H1 (cell line): ENCODE measurements at regions not wholly inside any gene's neighbourhood (a gene's known extent, or its start where the extent isn't known, plus 50 kb on each side); places are given as distances from the start of the nearest gene placed in this dataset.

ENCODE experiments used
- CTCF ChIA-PET: fragments of 300-600 bp; sonication (Branson Sonifier 250); formaldehyde crosslinking; loops from one replicate; lab custom pipeline; 2021; ENCODE audit not compliant: partially characterized antibody; lab: Charles Lee
- POLR2A ChIA-PET: fragments of 300-600 bp; sonication (Branson Sonifier 250); formaldehyde crosslinking; loops from one replicate; lab custom pipeline; 2021; ENCODE audit warnings: inconsistent platforms; ENCODE audit not compliant: partially characterized antibody; lab: Charles Lee
- DNase-seq, 2 experiments: peaks; one replicate each; pipeline versions ENCODE4 v3.0.0 to v3.0.0-alpha.2; 2010 to 2022; ENCODE audit warnings: low spot score in 2 of 2, low read depth in 1 of 2, mixed read lengths in 1 of 2
- FAIRE-seq: peaks from 2 replicates; lab custom pipeline; 2011; peaks lifted over from hg19 to GRCh38; lab: Jason Lieb, UNC
- H2AFZ ChIP-seq: 2 replicates; pipeline ENCODE4 v1.8.1; 2012; ENCODE audit warnings: low read length, inconsistent platforms
- H2AK5ac ChIP-seq: 2 replicates; pipeline ENCODE4 v1.6.1; 2013; ENCODE audit warnings: low read depth, low read length
- H2BK120ac ChIP-seq: replicated peaks from 2 replicates; pipeline ENCODE3; 2013; ENCODE audit warnings: low read depth, low read length, inconsistent platforms
- H2BK12ac ChIP-seq: 2 replicates; pipeline ENCODE4 v1.6.1; 2013; ENCODE audit warnings: low read depth, low read length
- H2BK15ac ChIP-seq: 2 replicates; pipeline ENCODE4 v1.6.1; 2013; ENCODE audit warnings: low read length
- H2BK20ac ChIP-seq: 2 replicates; pipeline ENCODE4 v1.6.1; 2013; ENCODE audit warnings: low read length
- H2BK5ac ChIP-seq: 2 replicates; pipeline ENCODE4 v1.6.1; 2013; ENCODE audit warnings: low read depth, low read length
- H3K14ac ChIP-seq: 2 replicates; pipeline ENCODE4 v1.6.1; 2013; ENCODE audit warnings: inconsistent platforms; ENCODE audit not compliant: insufficient read length
- H3K18ac ChIP-seq: 2 replicates; pipeline ENCODE4 v1.6.1; 2013; ENCODE audit warnings: low read length; ENCODE audit errors: extremely low read depth
- H3K23ac ChIP-seq: 2 replicates; pipeline ENCODE4 v1.6.1; 2013; ENCODE audit warnings: inconsistent platforms; ENCODE audit not compliant: insufficient read length
- H3K23me2 ChIP-seq: 2 replicates; pipeline ENCODE4 v1.6.1; 2013; ENCODE audit warnings: low read depth, low read length
- H3K27ac ChIP-seq: 2 replicates; pipeline ENCODE4 v1.6.1; 2011; ENCODE audit warnings: low read depth, low read length, inconsistent platforms
- H3K27me3 ChIP-seq, 4 experiments: replicated peaks in 1 of 4; 1 replicate in 1 of 4; 2 replicates in 3 of 4; pipeline versions ENCODE4 v1.6.1 to v1.8.1; 2011 to 2013; ENCODE audit warnings: low read length in 3 of 4, mild to moderate bottlenecking in 3 of 4, inconsistent platforms in 2 of 4, mixed read lengths in 2 of 4, moderate library complexity in 1 of 4; ENCODE audit not compliant: control insufficient read depth in 3 of 4, insufficient read depth in 3 of 4; ENCODE audit errors: extremely low read depth in 1 of 4
- H3K36me3 ChIP-seq, 4 experiments: 2 replicates each; pipeline versions ENCODE4 v1.6.1 to v1.8.1; 2011 to 2013; ENCODE audit warnings: mild to moderate bottlenecking in 4 of 4, low read length in 3 of 4, moderate library complexity in 2 of 4, control low read depth in 1 of 4, inconsistent platforms in 1 of 4; ENCODE audit not compliant: insufficient read depth in 4 of 4, control insufficient read depth in 2 of 4
- H3K4ac ChIP-seq: replicated peaks from 2 replicates; pipeline ENCODE3; 2013; ENCODE audit warnings: low read length, low read depth, mixed read lengths, inconsistent platforms; ENCODE audit not compliant: insufficient read length
- H3K4me1 ChIP-seq, 4 experiments: replicated peaks in 1 of 4; 1 replicate in 1 of 4; 2 replicates in 3 of 4; pipeline versions ENCODE4 v1.6.1 to v1.8.1; 2011 to 2013; ENCODE audit warnings: low read length in 3 of 4, inconsistent platforms in 2 of 4, mixed read lengths in 1 of 4; ENCODE audit not compliant: insufficient read depth in 4 of 4, control insufficient read depth in 3 of 4
- H3K4me2 ChIP-seq, 2 experiments: 2 replicates each; pipeline versions ENCODE4 v1.6.1 to v1.8.1; 2011 to 2013; ENCODE audit warnings: low read depth in 2 of 2, low read length in 2 of 2, control low read depth in 1 of 2, inconsistent platforms in 1 of 2, mild to moderate bottlenecking in 1 of 2; ENCODE audit not compliant: insufficient read depth in 1 of 2
- H3K4me3 ChIP-seq, 4 experiments: fragments of 200-600, 300-600 bp in 1 of 4; sonication (generic), shearing (Covaris generic), sonication (Bioruptor Twin) in 1 of 4; 2 replicates each; pipeline versions ENCODE4 v1.5.1 to v1.8.1; 2011 to 2016; ENCODE audit warnings: low read length in 4 of 4, low read depth in 3 of 4, control low read depth in 2 of 4, inconsistent platforms in 2 of 4, mild to moderate bottlenecking in 2 of 4, mixed read lengths in 1 of 4, moderate library complexity in 1 of 4; ENCODE audit not compliant: insufficient read depth in 2 of 4; ENCODE audit errors: extremely low read depth in 1 of 4
- H3K56ac ChIP-seq: replicated peaks from 2 replicates; pipeline ENCODE3; 2013; ENCODE audit warnings: low read depth, mild to moderate bottlenecking, mixed read lengths, low read length, inconsistent platforms; ENCODE audit not compliant: insufficient read length
- H3K79me1 ChIP-seq: 2 replicates; pipeline ENCODE4 v1.6.1; 2013; ENCODE audit warnings: low read depth, low read length, control low read depth
- H3K79me2 ChIP-seq, 2 experiments: 2 replicates each; pipeline versions ENCODE4 v1.6.1 to v1.8.1; 2012 to 2013; ENCODE audit warnings: low read length in 2 of 2, mild to moderate bottlenecking in 2 of 2, inconsistent platforms in 1 of 2; ENCODE audit not compliant: insufficient read depth in 2 of 2, control insufficient read depth in 1 of 2
- H3K9ac ChIP-seq, 4 experiments: replicated peaks in 1 of 4; 1 replicate in 1 of 4; 2 replicates in 3 of 4; pipeline versions ENCODE4 v1.6.1 to v1.8.1; 2011 to 2013; ENCODE audit warnings: low read depth in 3 of 4, low read length in 3 of 4, control low read depth in 2 of 4, mild to moderate bottlenecking in 2 of 4, moderate library complexity in 2 of 4, inconsistent platforms in 1 of 4; ENCODE audit errors: extremely low read depth in 1 of 4
- H3K9me3 ChIP-seq, 2 experiments: 2 replicates each; pipeline versions ENCODE4 v1.6.1 to v1.8.1; 2012 to 2013; ENCODE audit warnings: mild to moderate bottlenecking in 2 of 2, moderate library complexity in 2 of 2, control low read depth in 1 of 2, inconsistent platforms in 1 of 2, low read depth in 1 of 2, low read length in 1 of 2, mixed read lengths in 1 of 2; ENCODE audit not compliant: insufficient read depth in 2 of 2
- H4K20me1 ChIP-seq, 2 experiments: replicated peaks in 1 of 2; 2 replicates each; pipeline versions ENCODE3 to v1.8.1; 2011 to 2013; ENCODE audit warnings: inconsistent platforms in 2 of 2, low read length in 2 of 2, mild to moderate bottlenecking in 1 of 2; ENCODE audit not compliant: insufficient read depth in 2 of 2, control insufficient read depth in 1 of 2
- H4K5ac ChIP-seq: 2 replicates; pipeline ENCODE4 v1.6.1; 2013; ENCODE audit warnings: low read length, low read depth, mixed read lengths, inconsistent platforms; ENCODE audit not compliant: insufficient read length
- H4K8ac ChIP-seq: 2 replicates; pipeline ENCODE4 v1.8.0; 2013; ENCODE audit warnings: mild to moderate bottlenecking, moderate library complexity, low read length, inconsistent platforms; ENCODE audit not compliant: insufficient read depth; ENCODE audit errors: extremely low read depth
- H4K91ac ChIP-seq: replicated peaks from 2 replicates; pipeline ENCODE3; 2013; ENCODE audit warnings: low read length, mixed read lengths, inconsistent platforms; ENCODE audit not compliant: insufficient read length
- ATF3 ChIP-seq: IDR thresholded peaks from 2 replicates; pipeline ENCODE4 v1.6.1; 2011; ENCODE audit warnings: low read depth, mild to moderate bottlenecking, low read length; ENCODE audit not compliant: insufficient read depth
- FOSL1 ChIP-seq: IDR thresholded peaks from 2 replicates; pipeline ENCODE4 v1.6.1; 2011; ENCODE audit warnings: mild to moderate bottlenecking, low read depth, low read length, moderate library complexity; ENCODE audit not compliant: insufficient read depth
- GABPA ChIP-seq: IDR thresholded peaks from 2 replicates; pipeline ENCODE4 v1.6.1; 2011; ENCODE audit warnings: mild to moderate bottlenecking, low read length, moderate library complexity, borderline replicate concordance; ENCODE audit not compliant: insufficient read depth
- GTF2F1 ChIP-seq: IDR thresholded peaks from 2 replicates; pipeline ENCODE4 v1.6.1; 2012; ENCODE audit warnings: low read depth, low read length, improper control_type of control experiment, borderline replicate concordance
- JUND ChIP-seq: IDR thresholded peaks from 2 replicates; pipeline ENCODE4 v1.6.1; 2011; ENCODE audit warnings: mild to moderate bottlenecking, improper control_type of control experiment, low read length
- KDM1A ChIP-seq: fragments of 200-600, 300-600 bp; sonication (generic); IDR thresholded peaks from 2 replicates; pipeline ENCODE4 v1.7.1; 2016; ENCODE audit warnings: mild to moderate bottlenecking, low read length, borderline replicate concordance
- KDM5A ChIP-seq: fragments of 200-600 bp; IDR thresholded peaks from 2 replicates; pipeline ENCODE4 v1.7.1; 2012; ENCODE audit warnings: mild to moderate bottlenecking, low read length, inconsistent platforms, mixed read lengths
- MAFK ChIP-seq: IDR thresholded peaks from 2 replicates; pipeline ENCODE4 v1.6.1; 2012; ENCODE audit warnings: low read depth, mild to moderate bottlenecking, improper control_type of control experiment, low read length
- PHF8 ChIP-seq: fragments of 200-600 bp; sonication (generic); conservative IDR thresholded peaks from 2 replicates; pipeline ENCODE4 v1.7.1; 2012; ENCODE audit warnings: low read depth, mild to moderate bottlenecking, inconsistent platforms, low read length, moderate library complexity
- POLR2AphosphoS5 ChIP-seq: IDR thresholded peaks from 2 replicates; pipeline ENCODE4 v1.6.1; 2011; ENCODE audit warnings: low read depth, low read length
- RBBP5 ChIP-seq: IDR thresholded peaks from 2 replicates; pipeline ENCODE4 v1.7.1; 2012; ENCODE audit warnings: low read depth, mild to moderate bottlenecking, inconsistent platforms, low read length, moderate library complexity, borderline replicate concordance
- SAP30 ChIP-seq: fragments of 300-600 bp; sonication (generic); IDR thresholded peaks from 2 replicates; pipeline ENCODE4 v1.7.1; 2012; ENCODE audit warnings: low read length, moderate library complexity, mild to moderate bottlenecking, inconsistent platforms; ENCODE audit not compliant: insufficient read depth, insufficient replicate concordance
- SP4 ChIP-seq: IDR thresholded peaks from 2 replicates; pipeline ENCODE4 v1.6.1; 2012; ENCODE audit warnings: low read length, inconsistent platforms
- WGBS, 2 experiments: shearing (Covaris generic) in 1 of 2; methylation state at CpG; one replicate each; pipeline versions ENCODE4 v1.1.6 to v1.1.7; 2013 to 2015; ENCODE audit warnings: low lambda C conversion rate in 2 of 2, mixed read lengths in 2 of 2, inconsistent platforms in 1 of 2, low coverage in 1 of 2, missing lambda C conversion rate in 1 of 2; ENCODE audit not compliant: insufficient replicate concordance in 2 of 2, insufficient coverage in 1 of 2, insufficient read length in 1 of 2; ENCODE audit errors: extremely low coverage in 1 of 2, missing lambda C conversion rate in 1 of 2; 5-methylcytosine and 5-hydroxymethylcytosine counted together
- TF ChIP-seq, protein P1 (sequence below): IDR thresholded peaks from 2 replicates; pipeline ENCODE4 v1.6.1; 2012; ENCODE audit warnings: inconsistent platforms

- FAIRE-seq, result no peak
- no peak overlapping the region for H3K9ac ChIP-seq
- H2BK5ac ChIP-seq, result no peak overlapping the region
- peaks cover 0 to 5% (median under 1%) of the 10 kb centered on the region in 4 experiments; a peak in 4 of 7 replicates for H3K4me1 ChIP-seq
- H3K9me3 ChIP-seq, result no peaks in the 10 kb centered on the region; a peak in 1 of 4 replicates
- no peaks in the 10 kb centered on the region for H4K20me1 ChIP-seq
- no peak overlapping the region for H3K4me2 ChIP-seq
- no peak overlapping the region for H3K23ac ChIP-seq
- H2BK15ac ChIP-seq, result no peak overlapping the region
- no peak overlapping the region for H2BK20ac ChIP-seq
- ChIA-PET POLR2A (no interaction called here), CTCF (no interaction called here)
- no peak overlapping the region for H4K8ac ChIP-seq
- H3K23me2 ChIP-seq, result no peaks in the 10 kb centered on the region
- no peak overlapping the region for H2BK120ac ChIP-seq
- H3K4me3 ChIP-seq, result no peak overlapping the region
- H3K79me2 ChIP-seq, result no peaks in the 10 kb centered on the region
- H3K27ac ChIP-seq, result no peak overlapping the region
- H3K27me3 ChIP-seq, result no peaks in the 10 kb centered on the region
- no peak overlapping the region for H2BK12ac ChIP-seq
- H3K4ac ChIP-seq, result no peak overlapping the region
- no peaks in the 10 kb centered on the region for H3K36me3 ChIP-seq
- H2AK5ac ChIP-seq, result no peak overlapping the region
- H4K5ac ChIP-seq, result no peak overlapping the region
- no peaks in the 10 kb centered on the region for H3K79me1 ChIP-seq
- H4K91ac ChIP-seq, result no peak overlapping the region
- H3K18ac ChIP-seq, result no peak overlapping the region
- no peak for DNase-seq
- WGBS, 2 experiments, result 75% methylated on average over 2 of the region's 2 CpGs; no CpG with 5 or more reads in 1 of the 2 experiments
- H2AFZ ChIP-seq, result no peak overlapping the region
- H3K56ac ChIP-seq, result no peak overlapping the region
- H3K14ac ChIP-seq, result no peak overlapping the region
- no peak for TF ChIP-seq PHF8
- TF ChIP-seq FOSL1, result no peak
- TF ChIP-seq ATF3, result no peak
- no peak for TF ChIP-seq GTF2F1
- no peak for TF ChIP-seq SP4
- no peak for TF ChIP-seq POLR2AphosphoS5
- TF ChIP-seq KDM1A, result no peak
- TF ChIP-seq JUND, result no peak
- TF ChIP-seq KDM5A, result no peak
- no peak for TF ChIP-seq RBBP5
- TF ChIP-seq, protein P1, sequence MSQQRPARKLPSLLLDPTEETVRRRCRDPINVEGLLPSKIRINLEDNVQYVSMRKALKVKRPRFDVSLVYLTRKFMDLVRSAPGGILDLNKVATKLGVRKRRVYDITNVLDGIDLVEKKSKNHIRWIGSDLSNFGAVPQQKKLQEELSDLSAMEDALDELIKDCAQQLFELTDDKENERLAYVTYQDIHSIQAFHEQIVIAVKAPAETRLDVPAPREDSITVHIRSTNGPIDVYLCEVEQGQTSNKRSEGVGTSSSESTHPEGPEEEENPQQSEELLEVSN, result no peak
- TF ChIP-seq MAFK, result no peak
- TF ChIP-seq SAP30, result no peak
- no peak for TF ChIP-seq GABPA
Measured at GRCh38 chr4:128604840-128605239, 204.7 kb upstream of the JADE1 start.
